HepG2 (cell line): ENCODE measurements at regions not wholly inside any gene's neighbourhood (a gene's known extent, or its start where the extent isn't known, plus 50 kb on each side); places are given as distances from the start of the nearest gene placed in this dataset.

Experiments used
- CTCF ChIP-seq: sonication (generic); formaldehyde crosslinking; IDR thresholded peaks from 2 replicates; pipeline ENCODE4 v1.5.0; 2020; ENCODE audit warnings: mild to moderate bottlenecking, missing genetic modification reagents, moderate library complexity
- SIN3B ChIP-seq: fragments of 150-350 bp; IDR thresholded peaks from 2 replicates; pipeline ENCODE4 v1.6.1; 2014; ENCODE audit warnings: low read length
- SIX4 ChIP-seq: sonication (generic); formaldehyde crosslinking; IDR thresholded peaks from 2 replicates; pipeline ENCODE4 v1.4.0; 2020; ENCODE audit warnings: missing genetic modification reagents
- SMARCC2 ChIP-seq: fragments of 450-650 bp; IDR thresholded peaks from 2 replicates; pipeline ENCODE4 v1.6.1; 2017; ENCODE audit warnings: antibody characterized with exemption, mild to moderate bottlenecking
- STAT5B ChIP-seq: sonication (generic); formaldehyde crosslinking; IDR thresholded peaks from 2 replicates; pipeline ENCODE4 v1.4.0; 2020; ENCODE audit warnings: missing genetic modification reagents
- ZNF230 ChIP-seq: sonication (generic); formaldehyde crosslinking; IDR thresholded peaks from 2 replicates; pipeline ENCODE4 v1.4.0; 2020; ENCODE audit warnings: mild to moderate bottlenecking, missing genetic modification reagents
- ZNF557 ChIP-seq: sonication (generic); formaldehyde crosslinking; IDR thresholded peaks from 2 replicates; pipeline ENCODE4 v1.4.0; 2020; ENCODE audit warnings: missing genetic modification reagents
- TF ChIP-seq, protein P1 (sequence below): sonication (generic); formaldehyde crosslinking; IDR thresholded peaks from 2 replicates; pipeline ENCODE4 v1.4.0; 2020; ENCODE audit warnings: missing genetic modification reagents

DNA sequence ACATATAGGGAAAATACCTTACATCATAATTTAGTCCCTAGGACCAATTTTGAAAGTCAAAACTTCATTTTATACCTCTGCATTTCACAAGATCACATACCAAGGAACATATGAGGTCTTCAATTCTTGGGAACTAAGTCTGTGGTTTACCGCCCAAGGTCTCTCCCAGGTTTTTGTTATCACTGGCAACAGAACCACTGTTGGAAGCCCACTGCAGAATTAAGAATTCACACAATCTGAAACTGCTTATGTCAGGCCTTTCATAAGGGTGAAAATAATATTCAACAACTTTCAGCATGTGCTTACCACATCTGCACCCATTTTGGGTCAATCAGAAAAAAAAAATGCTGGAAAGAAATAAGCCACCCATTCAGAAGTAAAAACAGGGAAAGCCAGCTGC, 107.2 kb upstream of the MME start:
- TF ChIP-seq SIN3B, result no peak
- TF ChIP-seq, protein P1, sequence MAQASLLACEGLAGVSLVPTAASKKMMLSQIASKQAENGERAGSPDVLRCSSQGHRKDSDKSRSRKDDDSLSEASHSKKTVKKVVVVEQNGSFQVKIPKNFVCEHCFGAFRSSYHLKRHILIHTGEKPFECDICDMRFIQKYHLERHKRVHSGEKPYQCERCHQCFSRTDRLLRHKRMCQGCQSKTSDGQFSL, result no peak
- TF ChIP-seq SIX4 (CRISPR knock-in tag), result no peak
- TF ChIP-seq CTCF (CRISPR knock-in tag), result no peak
- no peak for TF ChIP-seq STAT5B (CRISPR knock-in tag)
- TF ChIP-seq ZNF557 (CRISPR knock-in tag), result no peak
- TF ChIP-seq ZNF230, result no peak
- no peak for TF ChIP-seq SMARCC2
